ENCODE measurements at regions not wholly inside any gene's neighbourhood (a gene's known extent, or its start where the extent isn't known, plus 50 kb on each side); places are given as distances from the start of the nearest gene placed in this dataset.

DNA sequence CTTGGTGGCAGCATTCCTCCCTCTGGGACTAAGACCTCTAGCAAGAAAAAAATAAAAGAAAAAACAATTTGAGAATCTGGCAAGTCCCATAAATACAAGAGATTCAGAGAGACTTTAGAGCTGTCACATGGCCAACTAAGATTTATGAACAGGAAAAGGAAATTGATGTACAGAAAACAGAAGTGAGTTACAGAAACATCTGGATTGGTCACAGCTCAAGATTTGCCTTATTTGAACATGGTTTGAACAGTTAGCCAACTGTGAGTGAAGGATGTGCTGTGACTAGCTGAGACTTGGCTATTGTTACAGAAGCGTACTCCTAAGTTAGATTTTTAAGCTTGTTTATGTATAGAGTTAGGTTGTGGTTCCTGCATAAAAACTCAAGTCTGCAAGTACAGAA is 340.2 kb downstream of the SLCO4C1 start:
- DNase-seq = no peak
- intact Hi-C loops (cut with DNase I, micrococcal nuclease) = no loop called here

DNA sequence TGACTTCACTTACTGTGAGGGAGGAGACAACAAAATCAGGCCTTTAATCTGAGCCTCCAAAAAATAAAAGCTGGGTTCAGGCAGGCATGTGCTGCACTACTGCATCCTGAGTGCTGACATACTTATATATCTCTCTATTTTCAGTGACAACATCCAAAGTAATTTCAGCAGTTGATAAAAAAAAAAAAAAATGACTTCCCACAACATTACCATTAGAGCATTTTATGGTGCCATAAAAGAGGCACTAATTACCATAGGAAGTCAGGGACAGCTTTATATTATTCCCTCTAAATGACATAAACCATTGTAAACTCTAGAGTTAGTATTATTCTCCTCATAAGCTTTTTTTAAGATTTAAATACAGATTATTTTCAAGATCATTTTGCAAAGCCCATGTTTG is 346.1 kb downstream of the SLCO4C1 start:
- intact Hi-C loops (cut with DNase I, micrococcal nuclease) = no loop called here
- no peak for DNase-seq
- peak; percentile 80 for ATAC-seq

More for the DNA sequence above, 340.2 kb downstream of the SLCO4C1 start:
- no peak for ATAC-seq

DNA sequence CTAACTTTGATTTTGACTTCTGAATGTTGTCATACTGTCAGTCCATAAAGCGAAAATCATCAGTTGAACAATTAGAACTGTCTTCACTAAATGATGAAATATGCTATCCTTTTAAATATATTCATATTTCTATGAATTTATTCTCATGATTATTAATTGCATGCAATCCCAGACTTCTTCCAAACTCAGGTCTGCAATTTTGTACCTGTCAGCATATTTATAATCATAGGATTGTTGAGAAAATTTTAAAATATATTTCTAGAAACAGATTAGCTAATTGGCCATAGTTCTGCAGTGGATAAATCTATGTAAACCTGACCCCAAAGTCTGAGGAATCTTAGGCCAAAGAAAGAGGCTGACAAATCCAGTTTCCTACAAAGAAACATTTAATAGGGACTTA is 347.5 kb downstream of the SLCO4C1 start:
- intact Hi-C loops (cut with DNase I, micrococcal nuclease) = no loop called here
- DNase-seq (no peak), ATAC-seq (no peak)

DNA sequence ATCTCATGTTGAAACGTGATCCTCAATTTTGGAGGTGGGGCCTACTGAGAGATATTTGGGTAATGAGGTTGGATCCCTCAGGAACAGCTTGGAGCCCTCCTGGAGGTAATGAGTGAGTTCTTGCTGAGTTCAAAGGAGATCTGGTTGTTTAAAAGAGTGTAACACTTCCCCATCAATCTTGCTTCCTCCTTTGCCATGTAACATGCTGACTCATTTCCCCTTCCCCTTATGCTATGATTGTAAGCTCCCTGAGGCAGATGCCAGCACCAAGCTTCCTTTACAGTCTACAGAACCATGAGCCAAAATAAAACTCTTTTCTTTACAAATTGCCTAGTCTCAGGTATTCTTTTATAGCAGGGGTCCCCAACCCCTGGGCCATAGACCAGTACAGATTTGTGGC is 352.3 kb downstream of the SLCO4C1 start:
- intact Hi-C loops (cut with DNase I, micrococcal nuclease) = no loop called here
- no peak for DNase-seq
- ATAC-seq = no peak

DNA sequence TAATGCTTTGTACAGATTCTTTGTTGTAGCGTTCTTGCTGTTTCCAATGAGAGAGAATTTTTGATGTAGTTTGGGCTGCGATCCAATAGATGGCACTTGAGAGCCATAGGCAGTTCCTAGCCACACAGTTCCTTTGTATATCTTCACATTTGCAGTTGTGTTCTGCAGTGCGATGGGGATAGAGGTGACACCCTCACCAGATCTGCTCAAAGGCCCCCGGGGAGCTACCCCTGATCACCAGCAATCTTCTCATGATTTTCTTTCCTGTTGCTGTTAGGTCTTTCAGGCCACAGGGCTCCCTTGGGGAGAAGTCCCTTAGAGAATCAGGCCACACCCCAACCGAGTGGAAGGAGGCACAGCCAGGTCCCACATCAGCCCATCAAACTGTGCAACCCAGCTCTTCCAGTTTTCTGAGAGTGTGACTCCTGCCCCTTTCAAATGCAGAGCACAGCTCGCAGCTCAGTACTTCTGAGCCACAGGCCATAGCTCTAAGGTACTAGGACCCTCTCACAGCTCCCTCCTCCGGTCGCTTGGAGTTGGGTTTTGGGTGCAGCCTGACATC is 353.7 kb downstream of the SLCO4C1 start:
- DNase-seq (peak in 1 of 2 donors; percentile 20), ATAC-seq (peak; percentile 83)
- intact Hi-C loops (cut with DNase I, micrococcal nuclease) = no loop called here

DNA sequence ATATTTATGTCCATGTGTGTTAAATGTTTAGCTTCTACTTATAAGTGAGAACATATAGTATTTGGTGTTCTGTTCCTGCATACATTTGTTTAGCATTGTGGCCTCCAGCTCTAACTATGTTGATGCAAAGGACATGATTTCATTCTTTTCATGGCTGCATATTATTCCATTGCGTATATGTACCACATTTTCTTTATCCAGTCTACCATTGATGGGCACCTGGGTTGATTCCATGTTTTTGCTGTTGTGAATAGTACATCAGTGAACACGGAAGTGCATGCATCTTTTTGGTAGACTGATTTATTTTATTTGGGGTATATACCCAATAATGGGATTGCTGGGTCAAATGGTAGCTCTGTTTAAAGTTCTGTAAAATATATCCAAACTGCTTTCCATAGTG is 359.0 kb downstream of the SLCO4C1 start:
- no peak for DNase-seq
- intact Hi-C loops (cut with DNase I, micrococcal nuclease) = no loop called here
- ATAC-seq = no peak

DNA sequence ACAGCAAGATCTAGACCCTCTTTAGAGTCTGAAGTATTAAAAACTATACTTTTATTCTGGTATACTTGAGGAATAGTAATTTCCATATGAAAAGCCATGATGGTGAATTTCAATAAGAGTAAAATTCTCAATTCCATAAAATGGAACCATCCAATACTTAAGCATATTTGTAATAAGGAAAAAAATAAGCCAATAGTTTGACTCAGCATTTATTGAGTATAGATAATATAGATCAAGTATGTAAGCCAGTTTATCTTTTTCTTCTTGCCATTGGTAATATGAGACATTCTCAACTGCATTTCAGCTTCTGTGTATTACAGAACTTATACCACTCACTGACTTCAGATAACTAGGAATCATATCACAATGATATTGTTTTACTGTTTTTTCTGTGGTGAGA is 361.0 kb downstream of the SLCO4C1 start:
- DNase-seq = no peak
- intact Hi-C loops (cut with DNase I, micrococcal nuclease) = no loop called here
- ATAC-seq = no peak

DNA sequence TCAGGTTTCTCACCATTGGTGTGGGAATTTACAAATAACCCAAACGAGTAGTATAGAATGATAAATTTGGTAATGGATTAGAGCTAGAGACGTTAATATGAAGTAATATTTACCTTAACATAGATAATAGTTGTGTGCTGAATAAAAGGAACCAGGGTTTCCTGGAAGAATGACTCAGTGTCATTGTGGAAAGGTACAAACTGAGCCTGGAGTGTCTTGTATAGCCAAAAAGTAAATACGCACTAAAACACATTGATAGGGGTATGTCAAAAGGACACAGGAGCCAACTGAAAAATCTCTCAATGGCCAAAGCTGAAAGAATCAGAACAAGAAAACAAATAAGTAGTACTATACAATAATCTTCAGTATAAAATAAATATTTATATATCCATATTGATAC is 363.5 kb downstream of the SLCO4C1 start:
- no peak for DNase-seq
- ATAC-seq = no peak
- intact Hi-C loops (cut with DNase I, micrococcal nuclease) = no loop called here

DNA sequence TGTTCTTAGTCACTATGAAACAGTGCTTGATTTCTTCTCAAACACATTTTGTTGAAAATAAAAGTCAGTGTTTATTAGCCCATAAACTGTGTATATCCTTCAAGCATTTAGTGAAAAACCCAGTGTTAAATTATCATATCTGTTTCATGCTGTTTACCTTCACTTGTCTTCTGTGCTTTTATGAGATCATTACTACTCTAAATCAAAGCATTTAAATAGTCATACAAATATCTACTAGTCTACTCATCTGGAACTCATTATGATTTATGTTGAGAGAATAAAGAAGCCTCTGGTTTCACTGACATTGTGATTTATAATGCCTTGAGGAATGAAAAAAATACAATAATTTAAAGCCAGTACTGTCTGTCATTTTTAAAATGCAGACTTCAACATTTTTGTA is 366.5 kb downstream of the SLCO4C1 start:
- no peak for ATAC-seq
- DNase-seq = no peak
- intact Hi-C loops (cut with DNase I, micrococcal nuclease) = no loop called here

DNA sequence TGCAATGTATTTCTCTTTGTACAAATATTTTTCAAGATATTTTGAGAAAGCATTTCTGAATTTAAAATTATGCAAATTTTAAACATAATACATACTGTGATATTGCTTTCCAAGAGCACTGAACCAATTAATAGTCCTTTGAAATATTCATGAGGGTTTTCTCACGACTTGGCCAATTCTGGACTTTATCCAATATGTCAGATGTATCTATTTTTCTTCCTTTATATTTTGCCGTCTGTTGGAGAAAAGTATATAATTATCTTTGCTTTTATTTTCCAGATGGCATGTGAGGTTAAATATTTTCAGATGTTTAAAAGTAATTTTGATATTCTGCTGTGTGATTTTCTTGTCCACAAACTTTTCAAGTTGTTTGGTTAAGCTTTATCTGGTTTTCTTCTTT is 378.9 kb downstream of the SLCO4C1 start:
- intact Hi-C loops (cut with DNase I, micrococcal nuclease) = no loop called here
- ATAC-seq (no peak), DNase-seq (no peak)

DNA sequence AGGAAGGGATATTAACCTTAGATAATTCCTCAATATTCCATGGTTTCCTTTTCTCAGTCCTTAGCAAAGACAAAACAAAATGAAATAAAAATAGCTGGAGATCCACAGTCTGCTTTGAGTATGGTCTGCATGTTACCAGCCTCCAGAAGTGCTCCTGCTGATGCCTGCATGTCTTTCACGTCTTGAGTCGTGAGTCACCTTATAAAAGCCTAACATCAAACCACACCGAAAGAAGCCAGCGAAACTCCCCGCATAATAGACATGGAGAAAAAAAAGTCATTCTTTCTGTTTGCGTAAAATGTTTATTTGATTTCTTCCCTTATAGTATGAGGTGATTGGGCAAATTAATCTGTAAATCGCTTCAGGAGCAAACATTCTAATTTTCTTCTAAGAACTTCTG is 380.5 kb downstream of the SLCO4C1 start:
- DNase-seq = no peak
- intact Hi-C loops (cut with DNase I, micrococcal nuclease) = no loop called here
- no peak for ATAC-seq

DNA sequence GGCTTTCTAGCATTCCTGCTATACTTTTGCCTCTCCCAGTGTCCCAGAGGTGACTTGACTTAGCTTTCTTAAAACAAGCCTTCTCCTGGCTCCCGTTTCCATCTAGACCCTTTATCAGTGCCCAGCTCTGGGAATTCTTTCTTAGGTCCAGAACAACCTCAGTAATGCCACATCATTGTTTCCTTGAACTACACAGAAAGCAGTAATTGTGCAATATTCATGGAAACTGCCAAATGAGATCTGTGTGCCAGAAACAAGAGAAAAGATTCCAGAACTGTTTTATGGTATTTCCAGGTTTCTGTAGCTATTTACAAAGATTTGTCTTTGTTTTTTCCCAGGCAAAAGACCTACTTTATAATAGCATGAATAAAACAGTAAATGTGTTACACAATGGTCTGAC is 391.3 kb downstream of the SLCO4C1 start:
- no peak for ATAC-seq
- intact Hi-C loops (cut with DNase I, micrococcal nuclease) = no loop called here

DNA sequence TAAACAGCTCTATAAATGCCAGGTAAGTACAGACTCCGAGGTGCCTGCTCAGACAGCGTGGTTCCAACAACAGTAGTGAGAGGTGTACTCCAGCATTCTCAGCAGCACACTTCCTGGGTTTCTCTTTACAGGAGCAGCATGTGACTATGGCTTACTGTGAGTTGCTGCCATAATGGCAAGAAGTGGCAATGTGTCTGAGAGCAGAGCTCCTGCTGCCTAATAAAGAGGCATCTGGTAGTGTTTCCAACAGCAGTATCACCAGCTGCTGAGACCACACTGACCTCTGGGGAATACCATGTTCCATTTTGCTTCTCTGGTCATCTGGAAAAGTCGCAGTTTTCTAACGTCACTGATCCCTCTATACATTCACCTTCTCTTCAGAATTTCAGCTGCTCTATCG is 398.2 kb downstream of the SLCO4C1 start:
- no peak for ATAC-seq
- DNase-seq = no peak
- intact Hi-C loops (cut with DNase I, micrococcal nuclease) = no loop called here

More for the DNA sequence above, 391.3 kb downstream of the SLCO4C1 start:
- no peak for DNase-seq

DNA sequence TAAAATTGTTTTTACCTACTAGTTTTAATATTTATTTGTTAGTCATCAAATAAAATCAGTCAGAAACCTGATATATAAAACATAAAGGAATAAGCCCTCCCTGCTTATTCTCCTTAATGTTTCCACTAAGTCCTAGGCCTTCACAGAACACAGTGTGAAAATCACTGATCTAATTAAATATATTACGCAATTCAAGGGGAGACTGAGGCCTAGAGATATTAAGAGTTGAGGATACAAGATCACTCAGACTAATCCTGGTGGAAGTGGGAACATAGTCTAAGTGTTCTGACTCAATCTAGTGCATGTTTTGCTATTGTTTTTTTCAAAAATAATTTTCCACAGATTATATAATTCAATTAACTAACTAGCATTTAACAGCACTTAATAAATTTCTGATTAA is 401.1 kb downstream of the SLCO4C1 start:
- intact Hi-C loops (cut with DNase I, micrococcal nuclease) = no loop called here
- no peak for DNase-seq
- ATAC-seq = no peak

DNA sequence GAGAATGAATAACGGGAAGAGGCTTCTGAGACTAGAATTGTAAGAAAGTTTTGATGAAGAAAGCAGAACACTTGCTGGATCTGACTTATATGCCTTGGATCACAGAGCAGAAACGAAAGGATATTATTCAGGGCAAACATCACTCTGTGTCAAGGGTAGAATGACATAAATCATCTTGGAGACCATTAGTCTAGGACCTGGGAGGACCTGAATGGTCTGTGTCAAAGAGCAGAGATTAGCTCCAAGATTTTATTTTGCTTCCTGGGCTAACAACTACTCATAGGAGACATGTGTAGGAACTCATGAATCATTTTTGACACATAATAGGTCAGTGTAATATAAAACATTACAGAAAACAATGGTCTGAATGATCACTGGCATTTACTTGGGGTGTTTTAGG is 417.9 kb downstream of the SLCO4C1 start:
- intact Hi-C loops (cut with DNase I, micrococcal nuclease) = no loop called here
- no peak for DNase-seq
- ATAC-seq = no peak

DNA sequence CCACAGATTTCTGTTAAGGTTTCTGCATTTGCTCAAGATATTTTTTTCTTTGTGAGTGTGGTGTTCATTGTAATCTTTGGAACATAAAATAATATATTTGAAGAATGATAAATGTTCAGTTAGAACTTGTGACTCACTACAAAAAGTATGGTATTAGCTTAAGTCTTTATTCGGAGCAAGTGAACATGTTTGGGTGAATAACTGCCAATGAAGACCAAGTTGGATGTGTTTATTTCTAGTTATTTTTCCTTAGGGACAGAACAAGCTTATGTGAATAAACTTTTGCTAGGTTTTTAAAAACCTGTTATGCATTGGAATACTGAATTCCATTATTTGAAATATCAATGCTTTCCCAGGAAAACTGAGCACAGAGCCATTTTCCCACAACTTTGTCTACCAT is 418.6 kb downstream of the SLCO4C1 start:
- ATAC-seq (no peak), DNase-seq (no peak)
- intact Hi-C loops (cut with DNase I, micrococcal nuclease) = no loop called here

DNA sequence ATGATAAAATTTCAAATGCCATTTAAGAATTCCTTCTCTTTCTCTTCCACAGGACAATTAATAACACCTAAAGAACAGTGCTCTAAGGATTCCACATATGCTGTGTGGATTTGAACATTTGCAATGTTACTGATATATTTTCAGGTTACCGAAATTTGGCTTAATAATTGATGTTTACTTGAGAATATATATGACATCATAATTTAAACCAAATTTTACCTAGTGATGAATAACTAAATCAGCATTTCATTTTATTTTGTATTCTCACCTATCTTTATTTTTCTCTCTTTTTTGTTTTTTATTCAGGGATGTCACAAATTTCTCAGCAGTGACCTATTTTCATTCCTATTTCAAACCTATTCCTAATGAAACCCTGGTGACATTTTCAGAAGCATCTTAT is 429.6 kb downstream of the SLCO4C1 start:
- DNase-seq (no peak), ATAC-seq (no peak)
- intact Hi-C loops (cut with DNase I, micrococcal nuclease) = no loop called here

DNA sequence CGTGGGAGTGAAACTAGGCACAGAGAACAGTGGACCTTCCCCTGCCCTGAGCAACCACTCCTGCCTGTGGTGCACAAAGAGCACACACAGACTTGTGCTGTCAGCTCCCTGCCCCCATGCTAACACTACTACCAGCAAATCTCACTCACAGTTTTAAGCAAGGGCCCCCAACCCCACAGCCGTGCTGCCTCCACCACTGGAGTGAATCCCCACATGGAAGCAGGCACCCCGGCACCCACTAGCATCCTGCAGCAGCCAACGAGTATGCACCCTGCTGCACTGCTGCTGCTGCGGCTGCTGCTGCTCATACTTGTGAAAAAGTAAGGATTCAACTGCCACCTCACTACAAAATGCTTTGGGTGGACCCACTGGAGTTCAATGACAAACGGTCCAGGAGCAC is 435.5 kb downstream of the SLCO4C1 start:
- DNase-seq (no peak), ATAC-seq (no peak)
- intact Hi-C loops (cut with DNase I, micrococcal nuclease) = no loop called here

DNA sequence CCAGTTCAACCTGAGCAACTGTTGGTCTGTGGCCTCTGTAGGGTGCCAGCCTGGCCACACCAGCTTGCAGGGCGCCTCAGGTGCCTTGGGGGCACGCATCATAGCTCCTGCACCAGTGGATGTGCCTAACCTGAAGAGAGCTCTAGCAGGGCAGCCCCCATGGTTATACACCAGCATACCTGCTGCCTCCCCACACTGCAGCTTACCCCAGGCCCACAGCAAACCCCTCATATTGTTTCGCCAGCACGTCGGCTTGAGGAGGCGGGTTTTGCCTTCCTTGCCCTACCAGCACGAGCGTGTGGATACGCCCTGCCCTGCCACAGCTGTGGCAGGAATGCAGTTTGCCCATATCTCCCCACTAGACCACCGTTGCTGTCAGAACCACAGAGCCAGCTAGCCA is 435.9 kb downstream of the SLCO4C1 start:
- DNase-seq (peak in 1 of 2 donors; percentile 19), ATAC-seq (no peak)
- intact Hi-C loops (cut with DNase I, micrococcal nuclease) = no loop called here

DNA sequence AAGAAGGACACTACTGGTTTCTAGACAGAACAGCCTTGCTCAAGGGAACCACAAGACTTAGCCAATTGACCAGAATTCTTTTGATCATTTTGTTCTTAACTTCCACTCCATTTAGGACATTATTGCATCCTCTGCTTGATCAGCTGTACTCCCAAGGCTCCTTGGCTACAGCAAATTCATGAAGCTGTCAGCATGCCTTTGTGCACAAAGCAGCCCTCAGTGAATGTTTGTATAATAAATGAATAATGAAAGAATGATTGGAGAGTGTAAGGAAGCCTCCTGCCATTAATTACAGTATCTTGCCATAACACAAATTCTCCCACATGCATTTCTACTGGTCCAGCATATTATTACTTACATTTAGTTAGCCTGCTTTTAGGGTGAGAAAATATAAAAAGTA is 449.6 kb downstream of the SLCO4C1 start:
- intact Hi-C loops (cut with DNase I, micrococcal nuclease) = no loop called here
- ATAC-seq (no peak), DNase-seq (no peak)

DNA sequence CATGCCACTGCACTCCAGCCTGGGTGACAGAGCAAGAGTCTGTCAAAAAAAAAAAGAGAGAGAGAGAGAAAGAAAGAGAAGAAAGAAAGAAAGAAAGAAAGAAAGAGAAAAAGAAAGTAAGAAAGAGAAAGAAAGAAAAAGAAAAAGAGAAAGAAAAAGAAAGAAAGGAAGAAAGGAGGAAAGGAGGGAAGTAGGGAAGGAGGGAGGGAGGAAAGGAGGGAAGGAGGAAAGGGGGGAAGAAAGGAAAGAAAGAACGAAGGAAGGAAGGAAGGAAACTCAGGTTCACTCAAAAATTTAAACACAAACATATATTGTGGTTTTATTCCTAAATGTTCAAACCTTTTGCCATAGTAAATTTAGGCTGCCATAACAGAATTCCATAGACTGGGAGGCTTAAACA is 453.0 kb downstream of the SLCO4C1 start:
- ATAC-seq (no peak), DNase-seq (no peak)
- intact Hi-C loops (cut with DNase I, micrococcal nuclease) = no loop called here

DNA sequence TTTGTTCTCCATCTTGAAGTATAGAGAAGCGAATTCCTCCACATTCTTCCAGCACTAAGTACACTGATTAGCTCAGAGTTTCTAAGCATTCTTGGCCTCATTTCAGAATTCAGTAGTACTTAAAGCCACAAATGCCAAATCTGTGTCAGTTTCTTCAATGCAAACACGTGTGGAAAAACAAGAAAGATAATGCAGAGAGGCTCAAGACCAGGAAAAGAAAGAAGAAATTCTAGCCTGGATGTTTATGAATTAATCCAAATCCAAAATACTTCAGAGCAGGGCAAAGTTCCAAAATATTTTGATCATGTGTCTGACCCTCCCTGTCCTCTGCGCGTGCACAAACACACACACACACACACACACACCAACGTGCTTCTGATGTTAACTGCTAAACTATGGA is 457.6 kb downstream of the SLCO4C1 start:
- intact Hi-C loops (cut with DNase I, micrococcal nuclease) = no loop called here
- no peak for ATAC-seq
- no peak for DNase-seq

Measured in left colon (tissue), 2 donors.